HepG2 (cell line): ENCODE measurements at regions not wholly inside any gene's neighbourhood (a gene's known extent, or its start where the extent isn't known, plus 50 kb on each side); places are given as distances from the start of the nearest gene placed in this dataset.

ENCODE experiments used
- ATAC-seq: fragments of 200-7000 bp; cut with Tn5 transposase; 3 replicates; pipeline ENCODE4 v1.9.1; 2020; ENCODE audit warnings: mild to moderate bottlenecking, moderate library complexity
- BruUV-seq: library from RNA; stranded (reverse); fragments of 400-500 nt; replicated peaks from 2 replicates; lab custom pipeline; 2021; lab: Mats Ljungman, UMichigan
- CTCF ChIA-PET: fragments of 300-600 bp; formaldehyde crosslinking; extraction: SDS; loops from one replicate; lab custom pipeline; 2021; ENCODE audit warnings: low total read pairs, inconsistent platforms, low intra/inter-chr PET ratio; lab: Yijun Ruan, JAX
- POLR2A ChIA-PET: fragments of 350-600 bp; sonication (Branson Sonifier 250); formaldehyde crosslinking; loops from one replicate; lab custom pipeline; 2020; ENCODE audit warnings: antibody characterized with exemption, inconsistent platforms; lab: Yijun Ruan, JAX
- DNase-seq: peaks from one replicate; pipeline ENCODE4 v3.0.0-alpha.2; 2015; ENCODE audit warnings: low spot score
- FAIRE-seq: peaks from 3 replicates; lab custom pipeline; 2011; peaks lifted over from hg19 to GRCh38; lab: Jason Lieb, UNC
- H2AFZ ChIP-seq: one replicate; pipeline ENCODE4 v1.6.1; 2011; ENCODE audit warnings: low read length, inconsistent platforms
- H3K27ac ChIP-seq: fragments of 300-600 bp; 3 replicates; pipeline ENCODE4 v1.8.0; 2011; ENCODE audit warnings: mixed run types, mild to moderate bottlenecking, mixed read lengths, low read length, inconsistent platforms; ENCODE audit not compliant: insufficient read depth; ENCODE audit errors: extremely low read length
- H3K27me3 ChIP-seq, 2 experiments: fragments of 200-600 bp in 1 of 2; 2 replicates in 1 of 2; 3 replicates in 1 of 2; pipeline versions ENCODE4 v1.6.0 to v1.8.0; 2011; ENCODE audit warnings: low read length in 2 of 2, mild to moderate bottlenecking in 2 of 2, moderate library complexity in 2 of 2, inconsistent platforms in 1 of 2; ENCODE audit not compliant: insufficient read depth in 2 of 2, control insufficient read depth in 1 of 2
- H3K36me3 ChIP-seq, 2 experiments: fragments of 200-600 bp in 1 of 2; replicated peaks in 1 of 2; 2 replicates in 1 of 2; 3 replicates in 1 of 2; pipeline versions ENCODE4 v1.5.1 to v1.8.0; 2011; ENCODE audit warnings: low read length in 2 of 2, inconsistent platforms in 1 of 2; ENCODE audit not compliant: insufficient read depth in 2 of 2, control insufficient read depth in 1 of 2
- H3K4me1 ChIP-seq: 2 replicates; pipeline ENCODE4 v1.5.1; 2012; ENCODE audit warnings: low read length, inconsistent platforms; ENCODE audit not compliant: insufficient read depth
- H3K4me2 ChIP-seq: 2 replicates; pipeline ENCODE4 v1.6.0; 2011; ENCODE audit warnings: low read depth, low read length, inconsistent platforms
- H3K4me3 ChIP-seq, 3 experiments: fragments of 200-600 bp in 1 of 3; sonication (generic), shearing (Covaris generic) in 1 of 3; replicated peaks in 1 of 3; 2 replicates each; pipeline ENCODE4 v1.5.1; 2011 to 2016; ENCODE audit warnings: low read length in 3 of 3, inconsistent platforms in 2 of 3, low read depth in 2 of 3, mild to moderate bottlenecking in 2 of 3, control low read depth in 1 of 3, mixed read lengths in 1 of 3; ENCODE audit not compliant: insufficient read depth in 1 of 3
- H3K79me2 ChIP-seq: one replicate; pipeline ENCODE4 v1.6.1; 2011; ENCODE audit warnings: low read length, inconsistent platforms; ENCODE audit not compliant: insufficient read depth
- H3K9ac ChIP-seq: 2 replicates; pipeline ENCODE4 v1.6.0; 2011; ENCODE audit warnings: mild to moderate bottlenecking, low read depth, low read length, inconsistent platforms; ENCODE audit not compliant: insufficient read depth
- H3K9me3 ChIP-seq: 2 replicates; pipeline ENCODE4 v1.5.1; 2012; ENCODE audit warnings: mild to moderate bottlenecking, low read length
- H4K20me1 ChIP-seq: 2 replicates; pipeline ENCODE4 v1.6.0; 2011; ENCODE audit warnings: inconsistent platforms, mild to moderate bottlenecking, low read length, moderate library complexity; ENCODE audit not compliant: insufficient read depth
- ATM ChIP-seq: fragments of 450-650 bp; IDR thresholded peaks from 2 replicates; pipeline ENCODE4 v1.7.1; 2017; ENCODE audit warnings: mild to moderate bottlenecking, borderline replicate concordance
- CBX5 ChIP-seq: sonication (generic); formaldehyde crosslinking; IDR thresholded peaks from 2 replicates; pipeline ENCODE4 v1.4.0; 2020; ENCODE audit warnings: missing genetic modification reagents, borderline replicate concordance
- CCDC6 ChIP-seq: sonication (generic); formaldehyde crosslinking; IDR thresholded peaks from 2 replicates; pipeline ENCODE4 v1.8.1; 2022; ENCODE audit warnings: mild to moderate bottlenecking, missing genetic modification reagents, moderate library complexity
- CENPX ChIP-seq: sonication (generic); formaldehyde crosslinking; IDR thresholded peaks from 2 replicates; pipeline ENCODE4 v1.9.0; 2021; ENCODE audit warnings: mild to moderate bottlenecking, missing genetic modification reagents, moderate library complexity
- EP300 ChIP-seq, 3 experiments: sonication (generic) in 1 of 3; formaldehyde crosslinking in 1 of 3; IDR thresholded peaks; 2 replicates each; pipeline versions ENCODE4 v1.5.1 to v1.6.1; 2011 to 2020; ENCODE audit warnings: low read depth in 2 of 3, low read length in 2 of 3, borderline replicate concordance in 1 of 3, improper control_type of control experiment in 1 of 3, mild to moderate bottlenecking in 1 of 3, missing genetic modification reagents in 1 of 3, moderate library complexity in 1 of 3
- MIER3 ChIP-seq: IDR thresholded peaks from 2 replicates; pipeline ENCODE4 v1.6.1; 2016; ENCODE audit warnings: missing compliant biosample characterization, borderline replicate concordance
- MNT ChIP-seq: fragments of 450-650 bp; IDR thresholded peaks from 2 replicates; pipeline ENCODE4 v1.6.1; 2016
- MXD4 ChIP-seq: IDR thresholded peaks from 2 replicates; pipeline ENCODE4 v1.6.1; 2016; ENCODE audit warnings: mild to moderate bottlenecking, missing biosample characterization, missing genetic modification reagents
- SALL2 ChIP-seq: sonication (generic); formaldehyde crosslinking; IDR thresholded peaks from 2 replicates; pipeline ENCODE4 v1.8.1; 2023; ENCODE audit warnings: mild to moderate bottlenecking, missing genetic modification reagents, inconsistent platforms
- SOX13 ChIP-seq, 3 experiments: fragments of 450-650 bp in 1 of 3; sonication (generic) in 1 of 3; formaldehyde crosslinking in 1 of 3; IDR thresholded peaks in 2 of 3; conservative IDR thresholded peaks in 1 of 3; 2 replicates each; pipeline versions ENCODE4 v1.5.0 to v1.6.1; 2016 to 2020; ENCODE audit warnings: antibody characterized with exemption in 1 of 3, mild to moderate bottlenecking in 1 of 3, missing compliant biosample characterization in 1 of 3, missing genetic modification reagents in 1 of 3, moderate library complexity in 1 of 3
- TBX2 ChIP-seq: sonication (generic); formaldehyde crosslinking; IDR thresholded peaks from 2 replicates; pipeline ENCODE4 v1.5.0; 2020; ENCODE audit warnings: missing genetic modification reagents, mild to moderate bottlenecking, borderline replicate concordance
- U2AF2 ChIP-seq: fragments of 200-400 bp; formaldehyde crosslinking; IDR thresholded peaks from 2 replicates; pipeline ENCODE4 v1.6.1; 2017; ENCODE audit warnings: low read depth, mild to moderate bottlenecking, low read length
- ZNF614 ChIP-seq: IDR thresholded peaks from 2 replicates; pipeline ENCODE4 v1.6.1; 2018; ENCODE audit warnings: missing biosample characterization, missing genetic modification reagents, inconsistent platforms, borderline replicate concordance
- ZNF674 ChIP-seq: sonication (generic); formaldehyde crosslinking; IDR thresholded peaks from 2 replicates; pipeline ENCODE4 v1.5.0; 2020; ENCODE audit warnings: low read depth, mild to moderate bottlenecking, missing genetic modification reagents
- ZNF724P ChIP-seq: sonication (generic); formaldehyde crosslinking; IDR thresholded peaks from 2 replicates; pipeline ENCODE4 v1.8.0; 2022; ENCODE audit warnings: missing genetic modification reagents, borderline replicate concordance
- WGBS: methylation state at CpG from one replicate; pipeline ENCODE4 v1.1.6; 2017; ENCODE audit warnings: low lambda C conversion rate; 5-methylcytosine and 5-hydroxymethylcytosine counted together
- in situ Hi-C: cut with HindIII; loops from 2 replicates; pipeline ENCODE4 v1.10.0; 2017; ENCODE audit warnings: low pct_unique_long_range_greater_than_20kb; ENCODE audit not compliant: extremely low pct_ligation_motif_present
- intact Hi-C: fragments of 100-400 bp; cut with micrococcal nuclease; formaldehyde crosslinking; loops from one replicate; pipeline ENCODE4 v1.10.0; 2022; ENCODE audit not compliant: unreplicated experiment
- TF ChIP-seq, protein P1 (sequence below): sonication (generic); formaldehyde crosslinking; IDR thresholded peaks from 2 replicates; pipeline ENCODE4 v1.5.1; 2020; ENCODE audit warnings: mild to moderate bottlenecking, moderate library complexity, missing genetic modification reagents
- TF ChIP-seq, protein P2 (sequence below): sonication (generic); formaldehyde crosslinking; IDR thresholded peaks from 2 replicates; pipeline ENCODE4 v1.5.0; 2020; ENCODE audit warnings: missing genetic modification reagents, mild to moderate bottlenecking, borderline replicate concordance

GRCh38 chr14:49367696-49368095 lies 218.5 kb downstream of the RPS29 start:
- H3K9ac ChIP-seq: no peak overlapping the region
- peaks cover 34% of the 10 kb centered on the region for H3K4me1 ChIP-seq
- intact Hi-C loops (no loop called here), in situ Hi-C loops (no loop called here)
- ChIA-PET POLR2A (no interaction called here), CTCF (no interaction called here)
- TF ChIP-seq ZNF724P (CRISPR knock-in tag) (no peak), TBX2 (CRISPR knock-in tag) (no peak), SOX13 (IDR thresholded peaks at IDR 0.05) (no peak), SOX13 (CRISPR knock-in tag; conservative IDR thresholded peaks at IDR 0.05 in 1 of 2, IDR thresholded peaks at IDR 0.05 in 1 of 2) (no peak), SALL2 (no peak), CBX5 (CRISPR knock-in tag) (no peak), ZNF674 (no peak), MXD4 (CRISPR knock-in tag) (no peak), ZNF614 (CRISPR knock-in tag) (no peak), MNT (no peak), MIER3 (no peak), CCDC6 (CRISPR knock-in tag) (no peak), U2AF2 (no peak), ATM (no peak), EP300 (IDR thresholded peaks at IDR 0.05; ENCODE audit: low read depth in 2 of 2, low read length in 2 of 2) (no peak), EP300 (CRISPR knock-in tag; IDR thresholded peaks at IDR 0.05; ENCODE audit: borderline replicate concordance) (no peak), CENPX (CRISPR knock-in tag) (no peak)
- TF ChIP-seq, protein P1, sequence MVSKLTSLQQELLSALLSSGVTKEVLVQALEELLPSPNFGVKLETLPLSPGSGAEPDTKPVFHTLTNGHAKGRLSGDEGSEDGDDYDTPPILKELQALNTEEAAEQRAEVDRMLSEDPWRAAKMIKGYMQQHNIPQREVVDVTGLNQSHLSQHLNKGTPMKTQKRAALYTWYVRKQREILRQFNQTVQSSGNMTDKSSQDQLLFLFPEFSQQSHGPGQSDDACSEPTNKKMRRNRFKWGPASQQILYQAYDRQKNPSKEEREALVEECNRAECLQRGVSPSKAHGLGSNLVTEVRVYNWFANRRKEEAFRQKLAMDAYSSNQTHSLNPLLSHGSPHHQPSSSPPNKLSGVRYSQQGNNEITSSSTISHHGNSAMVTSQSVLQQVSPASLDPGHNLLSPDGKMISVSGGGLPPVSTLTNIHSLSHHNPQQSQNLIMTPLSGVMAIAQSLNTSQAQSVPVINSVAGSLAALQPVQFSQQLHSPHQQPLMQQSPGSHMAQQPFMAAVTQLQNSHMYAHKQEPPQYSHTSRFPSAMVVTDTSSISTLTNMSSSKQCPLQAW (CRISPR knock-in tag): no peak
- TF ChIP-seq, protein P2, sequence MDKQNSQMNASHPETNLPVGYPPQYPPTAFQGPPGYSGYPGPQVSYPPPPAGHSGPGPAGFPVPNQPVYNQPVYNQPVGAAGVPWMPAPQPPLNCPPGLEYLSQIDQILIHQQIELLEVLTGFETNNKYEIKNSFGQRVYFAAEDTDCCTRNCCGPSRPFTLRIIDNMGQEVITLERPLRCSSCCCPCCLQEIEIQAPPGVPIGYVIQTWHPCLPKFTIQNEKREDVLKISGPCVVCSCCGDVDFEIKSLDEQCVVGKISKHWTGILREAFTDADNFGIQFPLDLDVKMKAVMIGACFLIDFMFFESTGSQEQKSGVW (CRISPR knock-in tag): no peak
- no peak for DNase-seq
- no peaks in the 10 kb centered on the region for H3K79me2 ChIP-seq
- WGBS: 1% methylated on average over 3 of the region's 3 CpGs
- H3K27ac ChIP-seq: no peak overlapping the region
- H3K36me3 ChIP-seq: no peaks in the 10 kb centered on the region
- H3K4me3 ChIP-seq: no peak overlapping the region
- no peaks in the 10 kb centered on the region; a peak in 1 of 5 replicates for H3K27me3 ChIP-seq
- H4K20me1 ChIP-seq: no peaks in the 10 kb centered on the region
- ATAC-seq: no peak
- no peak for FAIRE-seq
- no peaks in the 10 kb centered on the region for H3K9me3 ChIP-seq
- H3K4me2 ChIP-seq: no peak overlapping the region
- no peak overlapping the region for H2AFZ ChIP-seq
- no TSS peak for BruUV-seq
